GM06990 (cell line): ENCODE measurements at regions not wholly inside any gene's neighbourhood (a gene's known extent, or its start where the extent isn't known, plus 50 kb on each side); places are given as distances from the start of the nearest gene placed in this dataset.
"Not testable (repeated sequence)": the region's sequence is repeated elsewhere in the genome, so short reads cannot be mapped to it uniquely, and the experiment has no call there.

Experiments
- DNase-seq: peaks from one replicate; pipeline ENCODE4 v3.0.0-alpha.2; 2011; ENCODE audit not compliant: insufficient read length; ENCODE audit errors: extremely low read depth
- H3K27me3 ChIP-seq: replicated peaks from 2 replicates; pipeline ENCODE4 v1.6.0; 2011; ENCODE audit warnings: low read length; ENCODE audit not compliant: control insufficient read depth, insufficient read depth
- H3K36me3 ChIP-seq: 2 replicates; pipeline ENCODE4 v1.5.1; 2011; ENCODE audit warnings: low read length; ENCODE audit not compliant: control insufficient read depth, insufficient read depth
- H3K4me3 ChIP-seq: replicated peaks from 2 replicates; pipeline ENCODE4 v1.5.1; 2011; ENCODE audit warnings: low read depth, mild to moderate bottlenecking, control low read depth, low read length
- TF ChIP-seq, protein P1 (sequence below): IDR thresholded peaks from 2 replicates; pipeline ENCODE4 v1.5.1; 2011; ENCODE audit warnings: low read length, control low read depth, mild to moderate bottlenecking, inconsistent platforms; ENCODE audit not compliant: insufficient read depth, poor library complexity, severe bottlenecking

GRCh38 chr3:145681181-145681580 lies 479.8 kb downstream of the PLOD2 start:
- Histone ChIP-seq H3K36me3 (no peaks in the 10 kb centered on the region), H3K27me3 (no peaks in the 10 kb centered on the region), H3K4me3 (no peak overlapping the region)
- TF ChIP-seq, protein P1, sequence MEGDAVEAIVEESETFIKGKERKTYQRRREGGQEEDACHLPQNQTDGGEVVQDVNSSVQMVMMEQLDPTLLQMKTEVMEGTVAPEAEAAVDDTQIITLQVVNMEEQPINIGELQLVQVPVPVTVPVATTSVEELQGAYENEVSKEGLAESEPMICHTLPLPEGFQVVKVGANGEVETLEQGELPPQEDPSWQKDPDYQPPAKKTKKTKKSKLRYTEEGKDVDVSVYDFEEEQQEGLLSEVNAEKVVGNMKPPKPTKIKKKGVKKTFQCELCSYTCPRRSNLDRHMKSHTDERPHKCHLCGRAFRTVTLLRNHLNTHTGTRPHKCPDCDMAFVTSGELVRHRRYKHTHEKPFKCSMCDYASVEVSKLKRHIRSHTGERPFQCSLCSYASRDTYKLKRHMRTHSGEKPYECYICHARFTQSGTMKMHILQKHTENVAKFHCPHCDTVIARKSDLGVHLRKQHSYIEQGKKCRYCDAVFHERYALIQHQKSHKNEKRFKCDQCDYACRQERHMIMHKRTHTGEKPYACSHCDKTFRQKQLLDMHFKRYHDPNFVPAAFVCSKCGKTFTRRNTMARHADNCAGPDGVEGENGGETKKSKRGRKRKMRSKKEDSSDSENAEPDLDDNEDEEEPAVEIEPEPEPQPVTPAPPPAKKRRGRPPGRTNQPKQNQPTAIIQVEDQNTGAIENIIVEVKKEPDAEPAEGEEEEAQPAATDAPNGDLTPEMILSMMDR: no peak
- DNase-seq: no peak

- DNase-seq, H3K27me3 ChIP-seq, H3K36me3 ChIP-seq, H3K4me3 ChIP-seq: not testable (repeated sequence)
Observed at GRCh38 chr3:145687978-145688377, 473.0 kb downstream of the PLOD2 start.

GRCh38 chr3:145692751-145693150 lies 468.2 kb downstream of the PLOD2 start:
- Histone ChIP-seq H3K36me3 (no peaks in the 10 kb centered on the region), H3K4me3 (no peak overlapping the region), H3K27me3 (no peaks in the 10 kb centered on the region)
- TF ChIP-seq, protein P1: no peak
- DNase-seq: no peak

- no peaks in the 10 kb centered on the region for H3K27me3 ChIP-seq
Observed at GRCh38 chr3:145696011-145696410, 465.0 kb downstream of the PLOD2 start.

GRCh38 chr3:145698250-145698649 lies 462.7 kb downstream of the PLOD2 start:
- no peaks in the 10 kb centered on the region; the same call in 1 of the 2 replicates for H3K27me3 ChIP-seq
- no peak for DNase-seq
- TF ChIP-seq, protein P1: no peak
- H3K4me3 ChIP-seq: no peak overlapping the region
- no peaks in the 10 kb centered on the region for H3K36me3 ChIP-seq

More at GRCh38 chr3:145696011-145696410, 465.0 kb downstream of the PLOD2 start:
- Histone ChIP-seq H3K36me3 (no peaks in the 10 kb centered on the region), H3K4me3 (no peak overlapping the region)
- no peak for DNase-seq
- TF ChIP-seq, protein P1: no peak

GRCh38 chr3:145698749-145699148 lies 462.2 kb downstream of the PLOD2 start:
- no peak for DNase-seq
- TF ChIP-seq, protein P1: no peak
- no peaks in the 10 kb centered on the region; the same call in 1 of the 2 replicates for H3K27me3 ChIP-seq
- H3K4me3 ChIP-seq: no peak overlapping the region
- no peaks in the 10 kb centered on the region for H3K36me3 ChIP-seq
